DMS153 (cell line): ENCODE measurements at regions not wholly inside any gene's neighbourhood (a gene's known extent, or its start where the extent isn't known, plus 50 kb on each side); places are given as distances from the start of the nearest gene placed in this dataset.

Experiments used
- DNase-seq: peaks from one replicate; lab custom pipeline; 2025; lab: John Stamatoyannopoulos, UW

DNA sequence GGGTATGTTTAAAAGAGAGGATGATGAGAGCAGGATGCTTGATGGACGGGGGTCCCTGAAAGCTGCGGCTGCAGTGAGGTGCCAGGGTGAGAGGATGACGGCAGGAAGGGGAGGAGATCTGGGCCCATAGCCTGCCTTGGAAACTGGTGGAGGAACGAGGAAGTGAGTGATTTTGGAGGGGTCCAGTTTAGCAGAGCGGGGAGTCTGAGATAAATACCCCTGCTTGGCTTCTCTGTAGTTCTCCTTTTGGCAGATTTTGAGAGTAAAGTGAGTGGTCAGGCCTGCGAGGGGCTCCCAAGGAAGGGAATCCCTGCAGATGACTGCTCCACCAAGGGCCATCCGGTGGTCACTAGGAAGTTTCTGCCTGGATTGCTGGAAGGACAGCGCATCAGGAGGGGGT lies 98.5 kb upstream of the PTCH1 start:
- DNase-seq, result no peak

DNA sequence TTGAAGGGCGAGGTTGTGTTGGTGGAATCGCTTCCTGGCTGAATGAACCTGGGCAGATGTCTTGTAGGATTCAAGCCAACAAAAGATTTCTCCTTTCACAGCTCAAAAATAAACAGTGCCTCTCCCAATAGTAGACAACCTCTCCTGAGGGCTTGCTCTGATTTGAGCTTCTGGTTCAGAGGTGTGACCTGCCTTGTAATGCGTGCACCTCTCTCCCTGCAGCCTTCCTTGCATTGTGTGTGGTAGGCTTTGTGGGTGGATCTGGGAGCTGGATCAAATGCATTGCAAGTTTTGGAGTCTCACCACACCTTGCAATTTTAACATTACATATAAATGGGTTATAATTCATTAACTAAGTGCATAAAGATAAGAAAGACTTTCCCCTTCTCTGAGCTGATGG lies 96.9 kb upstream of the PTCH1 start:
- DNase-seq, result no peak

DNA sequence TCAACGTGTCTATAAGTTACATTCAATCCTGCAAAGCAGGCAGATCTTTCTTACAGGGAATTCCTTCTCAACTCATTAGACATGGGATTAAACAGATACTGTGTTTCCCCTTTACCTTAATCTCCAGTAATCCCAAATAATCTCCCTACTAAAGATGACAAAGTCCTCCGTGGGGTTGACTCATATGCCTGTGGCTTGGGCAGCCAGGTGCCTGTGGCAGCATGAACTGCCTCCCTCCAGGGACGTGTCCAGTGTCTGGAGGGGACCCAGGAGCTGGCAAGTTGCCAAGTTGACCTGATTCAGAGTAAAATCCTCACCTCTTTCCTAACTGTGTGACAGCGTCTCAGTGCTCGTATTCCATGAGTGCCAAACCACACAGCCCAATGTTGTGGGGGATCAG lies 94.6 kb upstream of the PTCH1 start:
- no peak for DNase-seq

DNA sequence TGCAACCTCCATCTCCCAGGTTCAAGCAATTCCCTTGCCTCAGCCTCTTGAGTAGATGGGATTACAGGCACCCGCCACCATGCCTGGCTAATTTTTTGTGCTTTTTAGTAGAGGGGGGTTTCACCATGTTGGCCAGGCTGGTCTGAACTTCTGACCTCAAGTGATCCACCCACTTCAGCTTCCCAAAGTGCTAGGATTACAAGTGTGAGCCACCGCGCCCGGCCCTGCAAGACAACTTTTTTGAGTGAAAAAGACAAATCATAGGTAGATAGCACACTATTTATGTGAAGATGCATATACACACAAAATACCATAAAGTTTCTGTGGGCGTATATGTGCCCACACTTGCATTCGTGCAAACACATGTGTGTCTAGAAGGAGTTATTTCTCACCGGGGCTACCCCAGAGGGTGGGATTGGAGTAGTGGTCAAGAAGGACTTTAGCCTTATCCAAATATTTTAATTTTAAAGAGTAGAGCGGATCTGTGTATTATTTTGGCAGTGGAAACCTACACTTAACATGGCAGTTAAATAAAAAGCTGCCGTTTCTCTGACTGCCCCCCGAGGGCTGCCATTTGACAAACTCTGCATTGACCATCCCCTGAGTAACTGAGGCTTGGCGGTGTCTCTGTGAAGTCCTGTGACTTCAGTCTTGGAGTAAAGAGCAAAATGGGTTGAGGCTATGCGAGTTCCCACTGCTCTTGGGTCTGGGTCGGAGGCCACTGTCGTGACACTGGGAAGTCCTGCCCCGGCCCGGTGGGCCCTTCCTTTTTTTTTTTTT lies 93.4 kb upstream of the PTCH1 start:
- DNase-seq, result no peak

DNA sequence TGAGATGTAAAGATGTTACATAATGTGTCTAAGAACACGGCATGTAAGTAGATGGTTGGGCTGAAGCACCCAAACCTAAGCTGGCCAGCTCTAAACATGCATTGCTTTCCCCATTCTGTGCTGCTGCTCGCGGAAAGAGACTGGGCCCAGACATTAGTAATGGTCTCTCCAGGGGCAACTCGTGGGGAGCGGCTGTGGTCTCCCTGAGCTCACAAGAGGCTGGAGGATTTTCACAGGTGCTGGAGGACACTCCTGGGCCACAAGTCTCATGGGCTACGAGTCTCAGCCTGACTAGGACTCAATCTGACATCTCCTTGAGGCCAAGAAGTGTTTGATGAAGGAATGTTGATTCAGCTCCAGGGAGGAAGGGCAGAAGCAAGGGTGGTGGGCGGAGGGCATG lies 92.7 kb upstream of the PTCH1 start:
- DNase-seq, result no peak

DNA sequence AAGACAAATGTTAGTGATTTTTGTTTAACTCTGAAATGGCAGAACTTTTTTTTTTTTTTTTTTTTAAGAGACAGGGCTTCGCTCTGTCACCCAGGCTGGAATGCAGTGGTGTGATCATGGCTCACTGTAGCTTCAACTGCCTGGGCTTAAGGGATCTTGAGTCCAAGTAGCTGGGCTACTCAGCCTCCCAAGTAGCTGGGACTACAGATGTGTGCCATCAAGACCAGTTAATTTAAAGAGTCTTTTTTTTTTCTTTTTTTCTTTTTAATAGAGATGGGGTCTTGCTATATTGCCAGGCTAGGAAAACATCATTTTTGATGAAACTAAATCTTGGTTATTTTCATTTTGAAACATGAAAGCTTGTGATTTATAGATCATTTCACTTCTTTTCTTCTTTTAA lies 91.6 kb upstream of the PTCH1 start:
- DNase-seq, result no peak

DNA sequence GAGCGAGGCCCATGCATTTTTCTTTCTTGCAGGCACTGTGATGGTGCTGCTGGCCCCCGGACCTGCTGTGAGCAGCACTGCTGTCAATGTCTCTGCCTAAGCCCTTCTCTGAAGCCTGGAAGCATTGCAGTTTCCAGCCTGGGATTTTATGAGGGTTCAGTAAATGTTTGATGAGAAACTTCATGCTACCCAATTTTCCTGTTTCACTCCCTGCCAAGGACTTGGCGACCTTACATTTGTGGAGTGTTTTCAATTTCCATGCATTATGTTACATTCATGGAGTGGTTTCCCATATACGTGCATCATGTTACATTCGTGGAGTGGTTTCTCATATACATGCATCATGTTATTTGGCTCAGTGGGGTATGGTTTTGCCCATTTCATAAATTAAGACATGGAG lies 90.7 kb upstream of the PTCH1 start:
- no peak for DNase-seq

DNA sequence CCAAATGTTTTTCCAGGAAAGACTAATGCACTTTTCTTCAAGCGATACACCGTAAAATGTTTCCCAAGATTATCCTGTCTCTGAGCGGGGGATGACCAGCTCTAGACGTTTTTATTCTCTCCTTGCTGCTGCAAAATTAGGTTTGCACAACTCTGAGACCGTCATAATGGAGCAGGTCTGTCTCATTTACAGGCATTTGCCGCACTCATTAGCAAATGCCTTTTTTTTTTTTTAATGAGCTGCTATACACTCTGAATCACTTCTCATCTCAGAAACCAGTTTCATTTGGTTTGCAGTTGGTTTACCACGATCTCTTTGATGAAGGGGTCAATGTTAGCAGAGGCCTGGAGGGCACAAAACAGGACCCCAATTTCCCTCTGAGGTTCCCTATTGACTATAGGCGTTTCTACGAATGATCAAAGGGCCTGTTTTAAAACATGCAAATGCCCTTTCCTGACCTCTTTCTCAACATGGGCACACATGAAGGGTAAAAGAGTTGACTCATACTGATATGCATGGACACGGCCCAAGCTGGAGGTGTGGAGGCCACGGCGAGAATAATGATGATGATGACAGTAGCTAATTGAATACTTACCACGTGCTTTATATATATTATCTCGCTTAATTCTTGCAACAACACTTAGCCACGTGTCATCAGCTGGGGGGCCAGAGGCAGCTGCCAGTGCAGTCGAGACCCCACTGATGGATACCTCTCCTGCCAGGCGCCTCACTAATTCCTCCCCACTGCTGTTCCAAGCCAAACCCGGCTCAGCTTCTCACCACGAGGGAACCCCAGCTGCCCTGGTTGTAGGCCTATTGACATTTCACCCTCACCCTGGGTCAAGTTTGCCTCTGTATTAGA lies 89.9 kb upstream of the PTCH1 start:
- DNase-seq, result no peak

DNA sequence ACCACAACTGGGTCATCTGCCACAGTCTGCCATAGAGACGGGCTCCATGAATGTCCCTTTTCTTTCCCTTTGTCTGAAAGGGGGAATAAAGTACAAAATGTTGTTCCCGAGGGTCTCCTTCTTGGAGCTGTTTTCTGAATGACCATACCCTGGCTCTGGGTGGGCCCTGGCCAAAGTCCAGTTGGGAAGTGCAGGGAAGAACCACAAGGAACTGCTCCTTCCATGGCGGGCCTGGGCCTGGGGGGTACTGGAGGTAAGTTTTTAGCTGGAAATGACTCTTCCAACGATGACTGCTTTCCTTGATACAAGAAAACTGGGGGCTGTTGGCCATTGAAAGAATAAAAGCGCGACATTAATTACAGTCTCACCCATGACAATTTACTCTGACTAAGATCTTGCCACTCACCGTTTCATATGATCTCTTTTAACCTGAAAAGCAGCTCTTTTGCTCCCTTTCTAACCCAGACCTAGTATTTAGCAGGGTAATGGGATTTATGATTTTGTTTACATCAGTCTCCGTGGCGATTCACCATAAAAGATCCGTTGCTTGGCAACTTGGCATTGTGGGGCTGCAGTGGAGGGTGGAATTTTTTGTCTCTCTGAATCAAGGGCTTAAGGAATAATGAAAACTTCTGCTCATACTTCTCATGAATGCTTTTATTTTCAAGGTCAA lies 89.2 kb upstream of the PTCH1 start:
- DNase-seq, result peak; percentile 15

DNA sequence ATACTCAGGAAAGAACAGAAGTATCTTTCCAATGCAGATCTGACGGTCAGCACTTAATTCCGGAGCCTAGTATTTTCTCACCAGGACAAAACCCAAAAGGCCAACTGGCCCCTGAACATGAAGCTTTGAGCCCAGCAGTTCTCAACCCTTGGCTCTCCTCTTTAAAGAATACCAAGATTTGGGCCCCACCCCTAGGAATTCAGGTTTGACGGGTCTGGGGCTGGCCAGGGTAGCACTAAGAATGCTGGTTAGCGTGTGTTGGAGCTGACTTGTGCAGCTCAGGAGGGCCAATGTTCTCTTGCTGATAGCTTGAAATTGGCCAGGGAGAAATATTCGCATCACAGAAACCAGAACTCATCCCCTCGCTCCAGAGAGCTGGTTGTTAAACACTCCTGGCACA lies 88.3 kb upstream of the PTCH1 start:
- DNase-seq, result no peak

DNA sequence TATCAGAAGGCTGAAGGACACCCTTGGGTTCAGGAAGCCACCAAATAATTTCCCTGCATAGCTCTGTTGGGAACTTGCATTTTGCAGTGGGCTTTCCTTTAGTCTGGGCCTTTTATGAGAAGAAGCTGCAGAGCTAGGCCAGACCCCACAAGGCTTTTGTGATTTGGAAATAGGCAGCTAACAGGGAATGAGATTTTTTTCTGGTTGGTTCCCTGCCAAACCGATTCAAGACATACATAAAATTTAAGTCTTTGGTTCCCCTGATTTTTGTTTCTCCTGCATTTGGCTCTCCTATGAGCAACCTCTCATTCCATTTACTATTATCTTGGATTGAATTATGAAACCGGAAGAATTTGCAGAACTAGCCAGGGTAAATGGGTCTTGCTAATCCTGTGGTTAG lies 81.5 kb upstream of the PTCH1 start:
- DNase-seq, result no peak

DNA sequence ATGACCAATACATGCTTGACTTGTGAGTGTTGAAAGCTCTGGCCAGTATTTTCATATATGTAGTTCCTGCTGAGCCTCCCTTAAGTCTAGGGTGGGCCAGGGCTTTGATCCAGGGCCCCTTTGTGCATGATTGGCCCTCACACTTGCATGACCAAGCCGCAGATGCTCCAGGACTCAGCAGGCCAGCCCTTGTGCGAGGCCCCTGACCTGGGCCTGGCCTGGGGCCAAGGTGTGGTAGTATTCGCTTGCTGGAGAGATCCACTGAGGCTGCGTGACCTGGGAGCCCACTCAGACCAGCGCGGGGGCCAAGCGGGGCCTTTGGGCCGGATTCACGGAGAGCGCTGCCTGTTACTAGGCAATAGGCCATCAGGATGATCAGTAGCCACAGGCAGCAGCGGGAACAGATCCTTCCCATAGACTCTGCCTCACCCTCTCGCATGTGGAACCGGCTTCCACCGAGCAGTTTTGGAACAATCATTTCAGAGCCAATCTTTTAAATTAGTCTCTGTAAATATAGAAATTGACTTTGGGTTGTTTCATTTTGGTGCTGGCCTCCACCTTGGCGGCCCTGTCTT lies 79.0 kb upstream of the PTCH1 start:
- DNase-seq, result no peak

DNA sequence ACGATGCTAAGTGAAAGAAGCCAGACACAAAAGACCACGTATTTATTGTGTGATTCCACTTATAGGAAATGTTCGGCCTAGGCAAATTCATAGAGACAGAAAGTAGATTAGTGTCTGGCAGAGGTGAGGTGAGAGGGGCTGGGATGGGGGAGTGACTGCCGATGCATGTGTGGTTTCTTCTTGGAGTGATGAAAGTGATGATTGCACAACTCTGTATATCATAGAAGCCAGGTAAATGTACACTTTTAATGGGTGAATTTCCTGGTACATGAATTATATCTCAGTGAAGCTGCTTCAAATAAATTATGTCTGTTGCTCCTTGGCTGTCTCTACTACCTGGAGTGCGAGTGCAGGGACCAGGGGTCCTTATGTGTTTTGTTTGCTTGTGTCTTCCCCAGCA lies 76.2 kb upstream of the PTCH1 start:
- DNase-seq, result no peak

DNA sequence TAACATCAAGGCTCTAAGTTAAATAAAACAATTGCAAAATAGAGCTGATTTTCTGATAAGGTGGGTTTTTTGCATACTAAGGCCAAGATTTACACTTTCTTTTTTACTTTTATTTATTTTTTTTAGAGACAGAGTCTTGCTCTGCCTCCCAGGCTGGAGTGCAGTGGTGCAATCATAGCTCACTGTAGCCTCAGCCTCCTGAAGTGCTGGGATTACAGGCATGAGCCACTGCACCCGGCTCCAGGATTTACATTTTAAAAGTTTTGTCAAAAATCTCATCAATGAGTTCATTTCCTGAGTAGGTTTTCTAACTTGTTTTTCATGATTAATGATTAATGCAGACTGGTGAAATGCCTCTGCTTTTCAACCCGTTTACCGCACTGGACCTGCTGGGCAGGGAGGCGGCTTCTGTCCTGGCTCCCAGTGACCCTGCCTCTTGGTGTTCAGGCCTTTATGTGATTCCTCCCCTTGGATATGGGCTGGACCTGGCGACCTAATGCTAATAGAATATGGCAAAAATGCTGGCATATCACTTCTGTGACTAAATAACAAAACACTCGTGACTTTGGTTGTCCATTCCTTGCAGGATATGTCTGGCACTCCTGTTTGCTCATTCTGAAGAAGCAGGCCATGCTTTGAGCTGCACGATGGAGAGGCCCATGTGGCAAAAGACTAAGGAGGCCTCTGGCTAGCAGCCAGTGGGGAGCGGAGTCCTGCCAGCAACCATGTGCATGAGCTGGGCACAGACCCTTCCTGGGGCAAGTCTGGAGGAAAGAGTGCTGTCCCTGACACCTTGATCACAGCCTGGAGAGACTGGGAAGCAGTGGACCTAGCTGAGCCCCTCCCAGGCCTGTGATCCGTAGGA lies 72.2 kb upstream of the PTCH1 start:
- DNase-seq, result no peak

DNA sequence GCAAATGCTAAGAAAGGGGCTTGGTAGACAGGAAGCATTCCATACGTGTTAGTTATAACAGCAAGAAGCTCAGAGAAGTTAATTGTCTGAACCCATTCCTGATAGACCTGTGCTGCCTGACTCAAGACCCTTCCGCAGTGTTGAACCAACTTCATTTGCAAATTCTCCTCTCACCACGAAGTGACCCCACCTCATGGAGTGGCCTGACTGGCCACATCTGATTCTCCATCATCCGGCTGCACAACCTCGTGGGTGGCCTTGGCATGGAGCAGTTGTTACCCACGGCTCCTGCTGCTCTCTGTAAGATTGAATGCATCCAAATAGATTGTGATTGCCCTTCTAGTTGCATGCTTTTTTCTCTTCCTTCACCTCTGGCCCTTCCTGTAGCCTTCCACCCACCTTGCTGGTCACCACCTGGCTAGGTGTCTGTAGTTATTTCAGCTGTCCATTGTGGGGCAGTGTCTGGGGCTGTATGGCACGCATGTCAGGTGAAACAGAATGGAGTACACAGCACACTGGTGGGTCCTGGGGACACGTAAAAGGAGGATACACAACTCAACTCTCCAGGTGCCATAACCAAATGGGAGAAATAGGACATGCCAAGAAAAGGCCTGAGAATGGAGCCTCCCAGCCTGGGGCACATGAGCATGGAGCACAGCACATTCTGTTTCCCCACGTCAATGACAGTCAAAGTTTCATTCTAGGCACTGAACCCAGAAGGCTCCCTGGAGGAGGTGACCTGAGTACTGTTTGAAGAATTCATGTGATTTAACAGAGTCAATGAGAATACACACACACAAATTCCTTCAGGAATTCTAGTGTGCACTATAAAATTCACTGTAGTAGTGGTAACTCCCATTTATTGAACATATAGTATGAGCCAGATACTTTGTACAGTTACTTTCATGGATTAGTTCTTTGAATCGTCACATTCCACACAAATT lies 70.5 kb upstream of the PTCH1 start:
- no peak for DNase-seq

DNA sequence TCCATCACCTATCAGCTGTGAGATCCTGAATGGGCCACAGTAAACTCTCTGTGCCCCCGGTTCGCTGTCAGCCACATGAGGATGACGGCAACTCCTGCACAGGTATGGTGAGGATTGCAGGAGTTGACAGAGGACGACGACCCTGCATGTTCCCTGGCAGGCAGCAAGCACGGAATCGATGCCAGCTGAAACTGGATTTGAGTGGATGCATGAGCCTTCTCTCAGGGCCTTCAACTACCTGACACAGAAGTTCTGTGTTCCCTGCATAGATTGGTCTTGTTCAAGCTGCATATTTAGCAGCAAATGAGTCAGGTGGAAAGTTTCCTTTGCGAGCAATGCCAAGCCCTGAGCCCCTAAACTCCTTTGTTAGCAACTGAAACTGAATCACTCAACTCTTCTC lies 69.6 kb upstream of the PTCH1 start:
- DNase-seq, result no peak

DNA sequence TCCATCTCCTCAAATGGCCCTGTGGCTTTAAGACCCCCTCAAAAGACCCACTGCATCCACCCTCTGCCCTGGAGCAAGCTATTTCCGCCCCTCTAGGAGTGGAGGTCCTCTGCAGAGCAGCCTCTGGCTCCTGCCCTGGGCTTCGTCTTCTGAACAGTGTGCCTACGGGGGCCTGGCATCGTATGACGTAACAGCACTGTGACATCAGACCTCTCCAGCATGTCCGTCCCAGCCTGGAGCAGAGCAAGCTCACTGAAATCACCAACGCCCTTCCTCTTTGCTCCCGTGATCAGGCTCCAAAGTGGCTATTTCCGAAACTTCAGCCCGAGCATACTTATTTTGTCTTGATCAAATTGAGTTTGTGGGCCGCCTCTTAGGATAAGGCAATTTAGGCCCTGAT lies 69.1 kb upstream of the PTCH1 start:
- DNase-seq, result no peak

DNA sequence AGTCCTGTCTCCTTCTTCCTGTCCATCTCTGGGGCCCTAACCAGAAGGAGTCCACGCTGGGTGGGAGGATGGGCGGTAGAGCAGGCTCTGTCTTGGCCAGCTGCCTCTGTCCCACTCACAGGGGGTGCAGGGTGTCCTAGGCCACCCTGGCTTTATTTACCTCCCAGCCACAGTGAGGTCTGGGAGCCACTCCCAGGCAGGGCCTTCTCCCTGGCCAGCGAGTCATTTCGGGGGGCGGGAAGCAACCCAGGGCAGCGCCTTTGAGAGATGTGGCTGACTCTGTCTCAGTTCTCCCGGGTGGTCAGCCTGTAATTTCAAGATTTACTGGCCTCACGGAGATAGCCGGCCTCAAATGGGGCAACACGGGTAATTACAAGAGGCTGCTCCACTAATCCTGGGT lies 67.4 kb upstream of the PTCH1 start:
- DNase-seq, result no peak

DNA sequence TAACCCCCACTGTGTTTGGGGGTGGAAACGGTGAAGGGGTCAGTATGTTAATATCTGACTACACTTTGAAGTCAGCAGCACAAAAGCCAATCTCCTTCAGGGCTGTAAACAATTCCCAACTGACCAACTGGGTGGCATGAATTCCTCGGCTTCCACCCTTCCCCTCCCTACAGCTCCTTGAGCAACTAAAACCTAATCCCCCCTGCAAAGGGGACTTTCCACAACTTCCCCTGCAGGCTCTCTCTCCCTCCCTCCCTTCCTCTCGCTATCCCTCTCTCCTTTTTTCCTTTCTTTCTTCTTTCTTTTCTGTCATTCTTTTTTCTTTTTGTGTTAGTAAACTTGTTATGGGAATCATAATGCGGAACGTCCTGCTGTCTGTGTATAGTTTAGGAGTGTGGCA lies 65.1 kb upstream of the PTCH1 start:
- no peak for DNase-seq
